K562 (cell line): ENCODE measurements at regions not wholly inside any gene's neighbourhood (a gene's known extent, or its start where the extent isn't known, plus 50 kb on each side); places are given as distances from the start of the nearest gene placed in this dataset.

ENCODE experiments used
- E2F3 ChIP-seq: fragments of 250-450 bp; sonication (Bioruptor Pico); IDR thresholded peaks from 2 replicates; pipeline ENCODE4 v1.4.0; 2020; ENCODE audit warnings: mild to moderate bottlenecking
- PRDM10 ChIP-seq: fragments of 450-650 bp; IDR thresholded peaks from 2 replicates; pipeline ENCODE4 v1.6.1; 2018; ENCODE audit not compliant: partially characterized antibody
- TOE1 ChIP-seq, 2 experiments: fragments of 450-650 bp in 1 of 2; sonication (generic) in 1 of 2; formaldehyde crosslinking in 1 of 2; IDR thresholded peaks; 2 replicates each; pipeline versions ENCODE4 v1.7.1 to v1.8.0; 2016 to 2022; ENCODE audit warnings: borderline replicate concordance in 2 of 2, mild to moderate bottlenecking in 2 of 2, antibody characterized with exemption in 1 of 2, inconsistent platforms in 1 of 2, low read depth in 1 of 2, missing genetic modification reagents in 1 of 2, moderate library complexity in 1 of 2
- VEZF1 ChIP-seq: fragments of 200-800 bp; sonication (Bioruptor generic); IDR thresholded peaks from 2 replicates; pipeline ENCODE4 v1.6.1; 2017; ENCODE audit warnings: missing genetic modification characterization, missing compliant biosample characterization

- TF ChIP-seq PRDM10 (no peak), E2F3 (CRISPR knock-in tag) (no peak), TOE1 (IDR thresholded peaks at IDR 0.05; ENCODE audit: borderline replicate concordance) (no peak), TOE1 (CRISPR knock-in tag; IDR thresholded peaks at IDR 0.05; ENCODE audit: borderline replicate concordance, low read depth) (no peak), VEZF1 (CRISPR knock-in tag) (no peak)
Measured at GRCh38 chr3:137612291-137612690, 151.8 kb upstream of the SOX14 start (continued).
